ENCODE measurements at regions not wholly inside any gene's neighbourhood (a gene's known extent, or its start where the extent isn't known, plus 50 kb on each side); places are given as distances from the start of the nearest gene placed in this dataset.

GRCh38 chr7:16014031-16014430, 327.5 kb upstream of the MEOX2 start:
- DNase-seq (ENCODE audit: low read depth in 2 of 2): no peak

GRCh38 chr7:16007911-16008310, 321.4 kb upstream of the MEOX2 start:
- no peak for DNase-seq (ENCODE audit: low read depth in 2 of 2)

GRCh38 chr7:16004702-16005101, 318.2 kb upstream of the MEOX2 start:
- no peak for DNase-seq (ENCODE audit: low read depth in 2 of 2)

- DNase-seq (ENCODE audit: low read depth in 2 of 2): no peak
Measured at GRCh38 chr7:16001477-16001876, 315.0 kb upstream of the MEOX2 start.

GRCh38 chr7:15998617-15999016, 312.1 kb upstream of the MEOX2 start:
- no peak for DNase-seq (ENCODE audit: low read depth in 2 of 2)

- DNase-seq (ENCODE audit: low read depth in 2 of 2): no peak
Measured at GRCh38 chr7:15995027-15995426, 308.5 kb upstream of the MEOX2 start.

- DNase-seq (ENCODE audit: low read depth in 2 of 2): no peak
Measured at GRCh38 chr7:15989194-15989593, 302.7 kb upstream of the MEOX2 start.

- no peak for DNase-seq (ENCODE audit: low read depth in 2 of 2)
Measured at GRCh38 chr7:15985587-15986384, 299.3 kb upstream of the MEOX2 start.

- no peak for DNase-seq (ENCODE audit: low read depth in 2 of 2)
Measured at GRCh38 chr7:15977663-15978062, 291.2 kb upstream of the MEOX2 start.

GRCh38 chr7:15972862-15973275, 286.4 kb upstream of the MEOX2 start:
- DNase-seq (ENCODE audit: low read depth in 2 of 2): no peak

- DNase-seq (ENCODE audit: low read depth in 2 of 2): no peak
Measured at GRCh38 chr7:15967551-15967950, 281.1 kb upstream of the MEOX2 start.

GRCh38 chr7:15967121-15967520, 280.6 kb upstream of the MEOX2 start:
- no peak for DNase-seq (ENCODE audit: low read depth in 2 of 2)

GRCh38 chr7:15963206-15963605, 276.7 kb upstream of the MEOX2 start:
- DNase-seq (ENCODE audit: low read depth in 2 of 2): no peak

- no peak for DNase-seq (ENCODE audit: low read depth in 2 of 2)
Measured at GRCh38 chr7:15954671-15955354, 268.3 kb upstream of the MEOX2 start.

- DNase-seq (ENCODE audit: low read depth in 2 of 2): no peak
Measured at GRCh38 chr7:15950299-15950698, 263.8 kb upstream of the MEOX2 start.

GRCh38 chr7:15947754-15948153, 261.3 kb upstream of the MEOX2 start:
- no peak for DNase-seq (ENCODE audit: low read depth in 2 of 2)

- no peak for DNase-seq (ENCODE audit: low read depth in 2 of 2)
Measured at GRCh38 chr7:15938115-15938514, 251.6 kb upstream of the MEOX2 start.

GRCh38 chr7:15937571-15937970, 251.1 kb upstream of the MEOX2 start:
- no peak for DNase-seq (ENCODE audit: low read depth in 2 of 2)

GRCh38 chr7:15936991-15937390, 250.5 kb upstream of the MEOX2 start:
- no peak for DNase-seq (ENCODE audit: low read depth in 2 of 2)

- DNase-seq (ENCODE audit: low read depth in 2 of 2): no peak
Measured at GRCh38 chr7:15932318-15932717, 245.8 kb upstream of the MEOX2 start.

GRCh38 chr7:15929411-15929810, 242.9 kb upstream of the MEOX2 start:
- DNase-seq (ENCODE audit: low read depth in 2 of 2): no peak

GRCh38 chr7:15925608-15926007, 239.1 kb upstream of the MEOX2 start:
- no peak for DNase-seq (ENCODE audit: low read depth in 2 of 2)

GRCh38 chr7:15924910-15925309, 238.4 kb upstream of the MEOX2 start:
- DNase-seq (ENCODE audit: low read depth in 2 of 2): no peak

All from activated CD8-positive, alpha-beta memory T cell treated with anti-CD3 and anti-CD28 coated beads for 4 hours (primary cell).